ENCODE measurements at regions not wholly inside any gene's neighbourhood (a gene's known extent, or its start where the extent isn't known, plus 50 kb on each side); places are given as distances from the start of the nearest gene placed in this dataset.
"Not testable (repeated sequence)": the region's sequence is repeated elsewhere in the genome, so short reads cannot be mapped to it uniquely, and the experiment has no call there.

DNA sequence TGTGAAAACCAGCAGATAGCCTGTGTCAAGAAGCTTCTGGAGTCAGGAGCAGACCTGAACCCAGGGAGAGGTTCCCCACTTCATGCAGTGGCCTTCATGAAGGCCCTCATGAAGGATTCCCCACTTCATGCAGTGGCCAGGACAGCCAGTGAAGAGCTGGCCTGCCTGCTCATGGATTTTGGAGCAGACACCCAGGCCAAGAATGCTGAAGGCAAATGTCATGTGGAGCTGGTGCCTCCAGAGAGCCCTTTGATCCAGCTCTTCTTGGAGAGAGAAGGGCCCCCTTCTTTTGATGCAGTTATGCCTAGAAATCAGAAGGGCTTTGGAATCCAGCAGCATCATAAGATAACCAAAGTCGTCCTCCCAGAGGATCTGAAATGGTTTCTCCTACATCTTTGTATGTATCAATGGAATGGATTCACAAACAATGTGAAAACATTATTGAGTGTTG lies 103.9 kb upstream of the CHD2 start:
- no peak overlapping the region for H3K4me3 ChIP-seq (ENCODE audit: low read depth, low read length)
- TF ChIP-seq, protein P1, sequence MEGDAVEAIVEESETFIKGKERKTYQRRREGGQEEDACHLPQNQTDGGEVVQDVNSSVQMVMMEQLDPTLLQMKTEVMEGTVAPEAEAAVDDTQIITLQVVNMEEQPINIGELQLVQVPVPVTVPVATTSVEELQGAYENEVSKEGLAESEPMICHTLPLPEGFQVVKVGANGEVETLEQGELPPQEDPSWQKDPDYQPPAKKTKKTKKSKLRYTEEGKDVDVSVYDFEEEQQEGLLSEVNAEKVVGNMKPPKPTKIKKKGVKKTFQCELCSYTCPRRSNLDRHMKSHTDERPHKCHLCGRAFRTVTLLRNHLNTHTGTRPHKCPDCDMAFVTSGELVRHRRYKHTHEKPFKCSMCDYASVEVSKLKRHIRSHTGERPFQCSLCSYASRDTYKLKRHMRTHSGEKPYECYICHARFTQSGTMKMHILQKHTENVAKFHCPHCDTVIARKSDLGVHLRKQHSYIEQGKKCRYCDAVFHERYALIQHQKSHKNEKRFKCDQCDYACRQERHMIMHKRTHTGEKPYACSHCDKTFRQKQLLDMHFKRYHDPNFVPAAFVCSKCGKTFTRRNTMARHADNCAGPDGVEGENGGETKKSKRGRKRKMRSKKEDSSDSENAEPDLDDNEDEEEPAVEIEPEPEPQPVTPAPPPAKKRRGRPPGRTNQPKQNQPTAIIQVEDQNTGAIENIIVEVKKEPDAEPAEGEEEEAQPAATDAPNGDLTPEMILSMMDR (IDR thresholded peaks at IDR 0.05; ENCODE audit: control insufficient read depth, extremely low read depth, insufficient read depth) = no peak
- DNase-seq (ENCODE audit: low read depth) = no peak

DNA sequence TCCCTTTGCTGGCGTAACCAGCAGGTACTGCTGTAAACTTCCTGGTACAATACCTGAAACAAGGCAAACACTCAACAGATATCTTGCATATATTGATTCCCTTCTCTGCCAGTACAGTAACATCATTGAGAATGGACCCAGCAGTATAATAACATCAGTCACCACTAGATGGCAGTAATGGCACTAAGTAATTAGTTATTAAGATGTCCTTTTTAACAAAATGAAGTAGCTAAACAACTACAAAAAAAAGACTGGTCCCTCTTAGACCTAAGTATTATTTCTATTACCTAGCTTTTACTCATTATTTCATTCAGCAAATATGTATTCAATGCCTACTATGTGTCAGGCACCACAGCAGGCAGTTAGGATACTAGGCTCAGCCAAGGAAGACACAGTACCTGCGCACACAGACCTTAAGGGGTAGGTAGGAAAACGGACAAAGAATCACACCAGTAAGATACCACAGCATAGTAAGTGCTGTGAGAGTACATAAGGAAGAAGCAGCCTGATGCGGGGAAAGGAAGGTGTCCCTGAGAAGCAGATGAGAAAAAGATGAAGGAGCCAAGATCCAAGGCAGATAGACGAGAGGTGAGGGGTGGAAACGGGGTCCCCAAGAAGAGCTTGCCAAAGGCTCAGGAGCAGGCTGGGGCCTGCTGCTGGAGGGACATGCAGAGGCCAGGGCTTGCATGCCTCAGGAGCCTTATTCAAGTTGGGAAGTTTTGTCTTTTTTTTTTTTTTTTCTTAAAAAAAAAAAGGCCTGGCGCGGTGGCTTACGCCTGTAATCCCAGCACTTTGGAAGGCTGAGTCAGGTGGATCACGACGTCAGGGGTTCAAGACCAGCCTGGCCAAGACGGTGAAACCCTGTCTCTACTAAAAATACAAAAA lies 102.7 kb upstream of the CHD2 start:
- no peak overlapping the region for H3K4me3 ChIP-seq (ENCODE audit: low read depth, low read length)
- peak; percentile 89 for DNase-seq (ENCODE audit: low read depth)
- TF ChIP-seq, protein P1 (IDR thresholded peaks at IDR 0.05; ENCODE audit: control insufficient read depth, extremely low read depth, insufficient read depth) = peak; percentile 74

DNA sequence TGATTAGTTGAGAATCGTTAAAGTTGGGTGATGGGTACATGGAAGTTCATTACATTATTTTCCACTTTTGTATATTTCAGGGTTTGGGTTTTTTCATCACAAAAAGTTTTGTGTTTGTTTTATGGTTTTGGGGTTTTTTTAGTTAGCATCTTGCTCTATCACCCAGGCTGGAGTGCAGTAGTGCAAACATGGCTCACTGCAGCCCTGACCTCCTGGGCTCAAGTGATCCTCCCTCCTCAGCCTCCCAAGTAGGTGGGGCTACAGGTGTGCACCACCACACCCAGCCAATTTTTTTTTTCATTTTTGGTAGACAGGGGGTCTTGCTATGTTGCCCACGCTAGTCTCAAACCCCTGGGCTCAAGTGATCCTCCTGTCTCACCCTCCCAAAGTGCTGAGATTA lies 100.1 kb upstream of the CHD2 start:
- TF ChIP-seq, protein P1 (IDR thresholded peaks at IDR 0.05; ENCODE audit: control insufficient read depth, extremely low read depth, insufficient read depth) = no peak
- no peak for DNase-seq (ENCODE audit: low read depth)
- H3K4me3 ChIP-seq (ENCODE audit: low read depth, low read length) = no peak overlapping the region

DNA sequence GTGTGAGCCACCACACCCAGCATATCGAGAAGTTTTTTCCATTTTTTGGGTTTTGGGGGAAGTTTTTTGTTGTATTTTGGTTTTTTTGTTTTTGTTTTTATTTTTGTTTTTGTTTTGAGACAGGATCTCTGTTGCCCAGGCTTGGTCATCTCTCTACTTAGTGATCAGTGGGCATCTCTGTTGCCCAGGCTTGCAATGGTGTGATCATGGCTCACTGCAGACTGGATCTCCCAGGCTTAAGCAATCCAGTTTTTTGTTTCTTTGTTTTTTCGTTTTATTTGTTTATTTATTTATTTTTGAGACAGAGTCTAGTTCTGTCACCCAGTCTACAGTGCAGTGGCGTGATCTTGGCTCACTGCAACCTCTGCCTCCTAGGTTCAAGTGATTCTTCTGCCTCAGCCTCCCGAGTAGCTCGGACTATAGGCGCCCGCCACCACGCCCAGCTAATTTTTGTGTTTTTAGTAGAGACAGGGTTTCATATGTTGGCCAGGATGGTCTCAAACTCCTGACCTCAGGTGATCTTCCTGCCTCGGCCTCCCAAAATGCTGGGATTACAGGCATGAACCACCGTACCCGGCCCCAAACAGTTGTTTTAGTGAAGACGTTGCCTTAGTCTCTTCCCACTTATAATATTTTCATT lies 99.6 kb upstream of the CHD2 start:
- DNase-seq (ENCODE audit: low read depth); H3K4me3 ChIP-seq (ENCODE audit: low read depth, low read length): not testable (repeated sequence)

DNA sequence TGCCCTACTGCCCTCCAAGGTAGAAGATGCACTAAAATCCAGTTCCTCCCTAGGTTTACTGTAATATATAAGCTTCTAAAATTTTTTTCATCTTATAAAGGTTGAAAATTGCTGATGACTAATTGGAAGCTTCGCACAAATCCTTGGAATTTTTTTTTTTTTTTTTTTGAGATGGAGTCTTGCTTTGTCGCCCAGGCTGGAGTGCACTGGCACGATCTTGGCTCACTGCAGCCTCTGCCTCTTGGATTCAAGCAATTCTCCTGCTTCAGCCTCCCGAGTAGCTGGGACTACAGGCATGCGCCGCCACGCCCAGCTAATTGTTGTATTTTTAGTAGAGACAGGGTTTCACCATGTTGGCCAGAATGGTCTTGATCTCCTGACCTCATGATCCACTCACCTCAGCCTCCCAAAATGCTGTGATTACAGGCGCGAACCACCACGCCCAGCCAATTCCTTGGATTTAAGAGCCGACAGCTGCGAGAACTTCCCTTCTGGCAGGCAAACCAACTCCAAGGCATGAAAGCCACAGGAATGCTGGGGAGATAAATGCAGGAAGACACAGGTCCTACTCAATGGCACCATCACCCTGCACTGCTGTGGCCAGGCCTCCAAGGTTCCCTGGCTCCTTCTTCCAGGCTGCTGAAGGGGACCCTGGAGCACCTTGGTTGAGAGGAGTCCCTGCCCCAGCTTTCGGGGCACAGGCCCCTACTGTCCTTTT lies 98.9 kb upstream of the CHD2 start:
- not testable (repeated sequence) for H3K4me3 ChIP-seq (ENCODE audit: low read depth, low read length); DNase-seq (ENCODE audit: low read depth)

DNA sequence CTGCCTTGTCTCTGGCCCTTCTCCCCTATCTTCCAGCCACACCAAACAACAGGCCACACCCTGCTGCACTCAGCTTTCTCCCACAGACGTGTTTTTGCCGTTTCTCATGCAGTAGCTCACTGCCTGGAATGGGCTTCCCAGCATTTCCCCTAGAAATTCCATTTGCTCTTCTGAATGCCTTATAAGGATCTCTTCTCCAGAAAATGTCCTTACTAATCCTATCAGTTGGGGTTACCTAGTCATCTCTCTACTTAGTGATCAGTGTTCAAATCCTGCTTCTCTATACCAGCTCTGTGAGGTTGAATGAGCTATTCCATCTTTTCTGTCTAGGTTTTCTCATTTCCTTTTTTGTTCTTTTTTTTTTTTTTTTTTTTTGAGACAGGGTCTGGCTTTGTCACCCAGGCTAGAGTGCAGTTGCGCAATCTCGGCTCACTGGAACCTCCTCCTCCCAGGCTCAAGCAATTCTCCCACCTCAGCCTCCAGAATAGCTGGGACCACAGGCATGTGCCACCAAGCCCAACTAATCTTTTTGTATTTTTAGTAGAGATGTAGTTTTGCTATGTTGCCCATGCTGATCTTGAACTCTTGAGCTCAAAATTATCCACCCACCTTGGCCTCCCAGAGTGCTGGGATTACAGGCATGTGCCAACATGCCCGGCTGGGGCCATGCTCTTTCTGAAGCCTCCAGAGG lies 98.2 kb upstream of the CHD2 start:
- TF ChIP-seq, protein P1 (IDR thresholded peaks at IDR 0.05; ENCODE audit: control insufficient read depth, extremely low read depth, insufficient read depth) = no peak
- H3K4me3 ChIP-seq (ENCODE audit: low read depth, low read length) = no peak overlapping the region
- DNase-seq (ENCODE audit: low read depth) = no peak

DNA sequence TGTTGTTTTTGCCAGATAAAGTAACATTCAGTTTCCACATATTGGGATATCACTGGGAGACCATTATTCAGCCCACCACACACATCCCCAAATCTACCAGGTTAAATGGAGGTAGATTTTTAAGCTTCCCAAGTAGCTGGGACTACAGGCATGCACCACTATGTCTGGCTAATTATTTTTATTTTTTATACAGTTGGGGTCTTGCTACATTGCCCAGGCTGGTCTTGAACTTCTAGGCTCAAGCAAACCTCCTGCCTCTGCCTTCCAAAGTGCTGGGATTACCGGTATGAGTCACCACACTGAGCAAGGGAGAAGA lies 96.6 kb upstream of the CHD2 start:
- no peak for DNase-seq (ENCODE audit: low read depth)
- H3K4me3 ChIP-seq (ENCODE audit: low read depth, low read length) = no peak overlapping the region
- TF ChIP-seq, protein P1 (IDR thresholded peaks at IDR 0.05; ENCODE audit: control insufficient read depth, extremely low read depth, insufficient read depth) = no peak
